CD14-positive monocyte (primary cell): ENCODE measurements at regions not wholly inside any gene's neighbourhood (a gene's known extent, or its start where the extent isn't known, plus 50 kb on each side); places are given as distances from the start of the nearest gene placed in this dataset.
"Not testable (repeated sequence)": the region's sequence is repeated elsewhere in the genome, so short reads cannot be mapped to it uniquely, and the experiment has no call there.

Experiments used
- DNase-seq, 3 donors: peaks; one replicate each; pipeline ENCODE4 v3.0.0-alpha.2; 2011 to 2022
- H2AFZ ChIP-seq: 2 replicates; pipeline ENCODE4 v1.6.0; 2012; ENCODE audit warnings: mild to moderate bottlenecking, low read depth, low read length, inconsistent platforms; ENCODE audit not compliant: insufficient read depth, poor library complexity, severe bottlenecking
- H3K27ac ChIP-seq, 2 donors: 1 replicate in 1 of 2; 2 replicates in 1 of 2; pipeline ENCODE4 v1.5.1; 2012 to 2013; ENCODE audit warnings: low read length in 2 of 2, control low read depth in 1 of 2, inconsistent platforms in 1 of 2, low read depth in 1 of 2, mild to moderate bottlenecking in 1 of 2
- H3K27me3 ChIP-seq, 2 donors: one replicate each; pipeline versions ENCODE4 v1.6.0 to v1.6.1; 2011 to 2013; ENCODE audit warnings: low read length in 2 of 2; ENCODE audit not compliant: control insufficient read depth in 2 of 2, insufficient read depth in 2 of 2
- H3K36me3 ChIP-seq, 2 donors: replicated peaks in 1 of 2; 1 replicate in 1 of 2; 2 replicates in 1 of 2; pipeline versions ENCODE4 v1.5.1 to v1.6.1; 2012 to 2013; ENCODE audit warnings: low read length in 2 of 2, control low read depth in 1 of 2, inconsistent platforms in 1 of 2, mild to moderate bottlenecking in 1 of 2; ENCODE audit not compliant: insufficient read depth in 2 of 2, control insufficient read depth in 1 of 2
- H3K4me1 ChIP-seq, 2 donors: 1 replicate in 1 of 2; 2 replicates in 1 of 2; pipeline versions ENCODE4 v1.5.1 to v1.6.1; 2012 to 2013; ENCODE audit warnings: low read length in 2 of 2, control low read depth in 1 of 2, inconsistent platforms in 1 of 2, mild to moderate bottlenecking in 1 of 2, moderate library complexity in 1 of 2; ENCODE audit not compliant: insufficient read depth in 2 of 2, control insufficient read depth in 1 of 2
- H3K4me2 ChIP-seq: replicated peaks from 2 replicates; pipeline ENCODE3; 2012; ENCODE audit warnings: low read length, moderate library complexity, mild to moderate bottlenecking; ENCODE audit not compliant: poor library complexity, severe bottlenecking; ENCODE audit errors: extremely low read depth
- H3K4me3 ChIP-seq, 3 experiments: fragments of 200-600 bp in 1 of 3; sonication (generic) in 1 of 3; replicated peaks in 1 of 3; 1 replicate in 2 of 3; 2 replicates in 1 of 3; pipeline ENCODE4 v1.5.1; 2011 to 2013; ENCODE audit warnings: low read length in 3 of 3, mild to moderate bottlenecking in 3 of 3, control low read depth in 2 of 3, low read depth in 2 of 3, inconsistent platforms in 1 of 3, moderate library complexity in 1 of 3
- H3K79me2 ChIP-seq: 2 replicates; pipeline ENCODE4 v1.6.0; 2012; ENCODE audit warnings: mild to moderate bottlenecking, control low read depth, inconsistent platforms, low read length, moderate library complexity; ENCODE audit not compliant: insufficient read depth
- H3K9ac ChIP-seq: 2 replicates; pipeline ENCODE4 v1.6.0; 2017; ENCODE audit warnings: low read length, mild to moderate bottlenecking; ENCODE audit not compliant: insufficient read depth, poor library complexity, severe bottlenecking
- H3K9me3 ChIP-seq, 2 donors: replicated peaks in 1 of 2; 1 replicate in 1 of 2; 2 replicates in 1 of 2; pipeline versions ENCODE4 v1.5.1 to v1.6.1; 2012 to 2013; ENCODE audit warnings: low read length in 2 of 2, control low read depth in 1 of 2; ENCODE audit not compliant: control insufficient read depth in 1 of 2, insufficient read depth in 1 of 2
- H4K20me1 ChIP-seq: 2 replicates; pipeline ENCODE4 v1.6.0; 2012; ENCODE audit warnings: mild to moderate bottlenecking, low read length, control low read depth, moderate library complexity; ENCODE audit not compliant: insufficient read depth
- H3K27ac Mint-ChIP-seq, 7 donors: one replicate each; pipeline ENCODE4 v1.8.0; 2020; ENCODE audit warnings: mild to moderate bottlenecking in 7 of 7, mixed read lengths in 7 of 7, moderate library complexity in 6 of 7, inconsistent platforms in 2 of 7
- H3K27me3 Mint-ChIP-seq, 3 donors: one replicate each; pipeline ENCODE4 v1.8.0; 2021 to 2022; ENCODE audit warnings: low read depth in 3 of 3, mild to moderate bottlenecking in 3 of 3, mixed read lengths in 3 of 3, moderate library complexity in 3 of 3, inconsistent platforms in 1 of 3
- H3K36me3 Mint-ChIP-seq, 2 donors: one replicate each; pipeline ENCODE4 v1.8.0; 2020; ENCODE audit warnings: mixed read lengths in 2 of 2, inconsistent platforms in 1 of 2, mild to moderate bottlenecking in 1 of 2
- H3K4me1 Mint-ChIP-seq: one replicate; pipeline ENCODE4 v1.8.0; 2020; ENCODE audit warnings: mild to moderate bottlenecking, mixed read lengths
- H3K4me3 Mint-ChIP-seq, 2 donors: one replicate each; pipeline ENCODE4 v1.8.0; 2020; ENCODE audit warnings: mild to moderate bottlenecking in 2 of 2, mixed read lengths in 2 of 2, moderate library complexity in 1 of 2
- H3K9me3 Mint-ChIP-seq, 7 donors: one replicate each; pipeline ENCODE4 v1.8.0; 2020 to 2022; ENCODE audit warnings: mixed read lengths in 7 of 7, mild to moderate bottlenecking in 6 of 7, moderate library complexity in 6 of 7, inconsistent platforms in 2 of 7
- CTCF ChIP-seq: fragments of 200-600 bp; IDR thresholded peaks from one replicate; pipeline ENCODE4 v1.8.0; 2022; ENCODE audit warnings: antibody characterized with exemption, mild to moderate bottlenecking
- WGBS: methylation state at CpG from one replicate; pipeline ENCODE4 v1.1.5; 2013; ENCODE audit warnings: missing lambda C conversion rate; ENCODE audit not compliant: insufficient coverage; 5-methylcytosine and 5-hydroxymethylcytosine counted together
- intact Hi-C, 2 donors: fragments of 100-400 bp; cut with micrococcal nuclease; formaldehyde crosslinking; loops; one replicate each; pipeline versions ENCODE4 v1.15.0 to v1.15.1; 2023

DNA sequence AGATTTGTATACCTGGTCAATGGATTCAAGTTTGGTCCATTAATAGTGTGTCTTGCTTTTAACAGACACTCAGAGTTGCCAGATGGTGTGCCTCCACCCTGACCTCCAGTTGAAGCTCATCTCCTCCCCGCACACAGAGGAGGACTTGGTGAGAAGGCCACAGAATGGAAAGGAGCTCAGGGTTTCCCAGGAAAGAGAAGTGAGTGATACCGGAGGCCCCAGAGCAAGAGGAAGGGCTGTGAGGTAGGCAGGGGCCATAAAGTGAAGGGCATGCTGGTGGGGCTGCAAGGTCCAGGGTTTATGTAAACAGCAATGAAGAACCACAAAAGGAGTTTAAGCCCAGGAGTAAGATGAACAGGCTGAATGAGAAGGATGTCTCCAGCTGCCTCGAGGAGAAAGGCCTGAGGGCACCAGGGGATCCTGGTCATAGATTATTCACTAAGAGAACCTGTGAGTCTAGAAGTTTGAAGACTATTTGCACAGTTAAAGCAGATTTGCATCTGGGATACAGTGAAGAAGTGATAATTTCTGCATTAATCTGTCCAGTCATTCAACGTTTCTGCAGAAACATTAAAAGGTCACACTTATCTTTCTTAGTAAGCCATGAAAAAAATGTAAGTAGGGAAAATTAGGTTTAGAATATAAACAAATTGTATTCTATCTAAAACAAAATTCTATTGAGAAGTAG is 67.5 kb upstream of the VPREB1 start:
- H4K20me1 ChIP-seq = no peaks in the 10 kb centered on the region
- H3K9ac ChIP-seq = no peak overlapping the region
- no peak overlapping the region for H3K4me3 Mint-ChIP-seq
- no peak overlapping the region for H3K4me2 ChIP-seq
- H3K36me3 ChIP-seq = no peaks in the 10 kb centered on the region
- H3K9me3 Mint-ChIP-seq = no peaks in the 10 kb centered on the region
- no peak for TF ChIP-seq CTCF
- no peaks in the 10 kb centered on the region for H3K9me3 ChIP-seq
- no peaks in the 10 kb centered on the region for H3K36me3 Mint-ChIP-seq
- peaks cover 7 to 11% (median 7%) of the 10 kb centered on the region in 3 donors for H3K27me3 Mint-ChIP-seq
- no peaks in the 10 kb centered on the region for H3K27me3 ChIP-seq
- H3K4me1 ChIP-seq = no peaks in the 10 kb centered on the region
- no peak overlapping the region for H3K4me3 ChIP-seq
- 80% methylated on average over 1 of the region's 4 CpGs for WGBS
- no peak for DNase-seq
- H3K27ac Mint-ChIP-seq = no peak overlapping the region
- no peaks in the 10 kb centered on the region for H3K4me1 Mint-ChIP-seq
- intact Hi-C loops = no loop called here
- H2AFZ ChIP-seq = no peak overlapping the region
- H3K27ac ChIP-seq = no peak overlapping the region
- no peaks in the 10 kb centered on the region for H3K79me2 ChIP-seq

GRCh38 chr22:22172896-22173628 is 71.5 kb upstream of the VPREB1 start:
- H3K9me3 Mint-ChIP-seq, intact Hi-C loops, H4K20me1 ChIP-seq, H3K36me3 ChIP-seq, H3K27ac Mint-ChIP-seq, H3K4me3 ChIP-seq, H3K27me3 Mint-ChIP-seq, H3K4me1 ChIP-seq, H2AFZ ChIP-seq, DNase-seq, H3K4me2 ChIP-seq, H3K4me3 Mint-ChIP-seq, H3K36me3 Mint-ChIP-seq, H3K27me3 ChIP-seq, H3K79me2 ChIP-seq, H3K9me3 ChIP-seq, H3K9ac ChIP-seq, H3K27ac ChIP-seq: not testable (repeated sequence)
- no CpG with 5 or more reads among the region's 6 CpGs for WGBS
- peaks cover 12% of the 10 kb centered on the region for H3K4me1 Mint-ChIP-seq
